ENCODE measurements at regions not wholly inside any gene's neighbourhood (a gene's known extent, or its start where the extent isn't known, plus 50 kb on each side); places are given as distances from the start of the nearest gene placed in this dataset.

- H3K4me3 ChIP-seq (ENCODE audit: low read depth, low read length) = no peak overlapping the region
- TF ChIP-seq CTCF (IDR thresholded peaks at IDR 0.05; ENCODE audit: borderline replicate concordance, insufficient read depth, low read depth, low read length) = no peak
Observed at GRCh38 chr10:35728341-35728740, 86.2 kb upstream of the FZD8 start.

- TF ChIP-seq CTCF (IDR thresholded peaks at IDR 0.05; ENCODE audit: borderline replicate concordance, insufficient read depth, low read depth, low read length) = no peak
- H3K4me3 ChIP-seq (ENCODE audit: low read depth, low read length) = no peak overlapping the region
Observed at GRCh38 chr10:35726846-35727245, 84.8 kb upstream of the FZD8 start.

GRCh38 chr10:35723992-35724391 lies 81.9 kb upstream of the FZD8 start:
- no peak overlapping the region for H3K4me3 ChIP-seq (ENCODE audit: low read depth, low read length)
- TF ChIP-seq CTCF (IDR thresholded peaks at IDR 0.05; ENCODE audit: borderline replicate concordance, insufficient read depth, low read depth, low read length) = no peak

- no peak for TF ChIP-seq CTCF (IDR thresholded peaks at IDR 0.05; ENCODE audit: borderline replicate concordance, insufficient read depth, low read depth, low read length)
- no peak overlapping the region for H3K4me3 ChIP-seq (ENCODE audit: low read depth, low read length)
Observed at GRCh38 chr10:35723059-35723458, 81.0 kb upstream of the FZD8 start.

- TF ChIP-seq CTCF (IDR thresholded peaks at IDR 0.05; ENCODE audit: borderline replicate concordance, insufficient read depth, low read depth, low read length) = no peak
- H3K4me3 ChIP-seq (ENCODE audit: low read depth, low read length) = no peak overlapping the region
Observed at GRCh38 chr10:35722636-35723035, 80.5 kb upstream of the FZD8 start.

- TF ChIP-seq CTCF (IDR thresholded peaks at IDR 0.05; ENCODE audit: borderline replicate concordance, insufficient read depth, low read depth, low read length) = no peak
- H3K4me3 ChIP-seq (ENCODE audit: low read depth, low read length) = no peak overlapping the region
Observed at GRCh38 chr10:35722226-35722625, 80.1 kb upstream of the FZD8 start.

GRCh38 chr10:35720366-35720765 lies 78.3 kb upstream of the FZD8 start:
- no peak overlapping the region for H3K4me3 ChIP-seq (ENCODE audit: low read depth, low read length)
- TF ChIP-seq CTCF (IDR thresholded peaks at IDR 0.05; ENCODE audit: borderline replicate concordance, insufficient read depth, low read depth, low read length) = no peak

All from GM12875 (cell line).